GM12878 (cell line): ENCODE measurements at regions not wholly inside any gene's neighbourhood (a gene's known extent, or its start where the extent isn't known, plus 50 kb on each side); places are given as distances from the start of the nearest gene placed in this dataset.

ENCODE experiments used
- ATF2 ChIP-seq: IDR thresholded peaks from 2 replicates; pipeline ENCODE4 v1.6.1; 2012; ENCODE audit warnings: low read length, inconsistent platforms
- ATF7 ChIP-seq: fragments of 450-650 bp; IDR thresholded peaks from 2 replicates; pipeline ENCODE4 v1.6.1; 2016; ENCODE audit warnings: low read depth, mild to moderate bottlenecking
- BCL11A ChIP-seq: IDR thresholded peaks from 2 replicates; pipeline ENCODE4 v1.6.1; 2011; ENCODE audit warnings: low read depth, low read length
- CREM ChIP-seq: IDR thresholded peaks from 2 replicates; pipeline ENCODE4 v1.6.1; 2014; ENCODE audit warnings: antibody characterized with exemption, low read depth
- EGR1 ChIP-seq, 2 experiments: IDR thresholded peaks; 1 replicate in 1 of 2; 2 replicates in 1 of 2; pipeline ENCODE4 v1.6.1; 2011 to 2012; ENCODE audit warnings: low read depth in 2 of 2, low read length in 2 of 2, borderline replicate concordance in 1 of 2, mild to moderate bottlenecking in 1 of 2, moderate library complexity in 1 of 2
- FOXK2 ChIP-seq: fragments of 450-650 bp; IDR thresholded peaks from 2 replicates; pipeline ENCODE4 v1.6.1; 2017; ENCODE audit warnings: mild to moderate bottlenecking, moderate library complexity
- HDAC2 ChIP-seq: fragments of 200-600 bp; sonication (generic); IDR thresholded peaks from 2 replicates; pipeline ENCODE4 v1.6.1; 2017
- IKZF2 ChIP-seq, 2 experiments: fragments of 450-650 bp; IDR thresholded peaks; 2 replicates each; pipeline ENCODE4 v1.6.1; 2017; ENCODE audit warnings: mild to moderate bottlenecking in 2 of 2, moderate library complexity in 2 of 2
- KAT2A ChIP-seq: conservative IDR thresholded peaks from 2 replicates; pipeline ENCODE4 v1.6.1; 2011; ENCODE audit warnings: low read depth, low read length; ENCODE audit not compliant: control insufficient read depth
- LARP7 ChIP-seq: fragments of 450-650 bp; IDR thresholded peaks from 2 replicates; pipeline ENCODE4 v1.6.1; 2017; ENCODE audit warnings: mild to moderate bottlenecking
- NFIC ChIP-seq: IDR thresholded peaks from 2 replicates; pipeline ENCODE4 v1.6.1; 2012; ENCODE audit warnings: low read depth, mild to moderate bottlenecking, inconsistent platforms, low read length, moderate library complexity
- NFYA ChIP-seq: IDR thresholded peaks from 2 replicates; pipeline ENCODE4 v1.6.1; 2011; ENCODE audit warnings: low read depth, mild to moderate bottlenecking, low read length, improper control_type of control experiment, borderline replicate concordance
- PAX5 ChIP-seq: IDR thresholded peaks from 2 replicates; pipeline ENCODE4 v1.6.1; 2011; ENCODE audit warnings: low read depth, low read length, borderline replicate concordance
- PKNOX1 ChIP-seq: fragments of 450-650 bp; IDR thresholded peaks from 2 replicates; pipeline ENCODE4 v1.6.1; 2016; ENCODE audit warnings: mild to moderate bottlenecking
- POLR2A ChIP-seq: IDR thresholded peaks from 2 replicates; pipeline ENCODE4 v1.6.1; 2011; ENCODE audit warnings: low read depth, mild to moderate bottlenecking, low read length
- RBBP5 ChIP-seq: fragments of 200-600 bp; sonication (generic); conservative IDR thresholded peaks from 2 replicates; pipeline ENCODE4 v1.6.1; 2016
- SIX5 ChIP-seq: IDR thresholded peaks from 2 replicates; pipeline ENCODE4 v1.6.1; 2011; ENCODE audit warnings: mild to moderate bottlenecking, low read depth, low read length, moderate library complexity; ENCODE audit not compliant: severe bottlenecking
- SPI1 ChIP-seq: IDR thresholded peaks from 2 replicates; pipeline ENCODE4 v1.6.1; 2011; ENCODE audit warnings: low read depth, mild to moderate bottlenecking, low read length, moderate library complexity, borderline replicate concordance; ENCODE audit not compliant: insufficient read depth
- STAT3 ChIP-seq: IDR thresholded peaks from 2 replicates; pipeline ENCODE4 v1.6.1; 2011; ENCODE audit warnings: low read depth, low read length, improper control_type of control experiment
- WRNIP1 ChIP-seq: IDR thresholded peaks from 2 replicates; pipeline ENCODE4 v1.6.1; 2011; ENCODE audit warnings: low read depth, low read length, improper control_type of control experiment, borderline replicate concordance
- YY1 ChIP-seq: IDR thresholded peaks from 2 replicates; pipeline ENCODE4 v1.6.1; 2011; ENCODE audit warnings: low read depth, mild to moderate bottlenecking, low read length
- ZZZ3 ChIP-seq: IDR thresholded peaks from 2 replicates; pipeline ENCODE4 v1.6.1; 2011; ENCODE audit warnings: low read depth; ENCODE audit not compliant: control insufficient read depth, insufficient read length
- TF ChIP-seq, protein P1 (sequence below): fragments of 150-350 bp; IDR thresholded peaks from 2 replicates; pipeline ENCODE4 v1.6.1; 2014; ENCODE audit warnings: mild to moderate bottlenecking, low read depth, low read length
- TF ChIP-seq, protein P2 (sequence below): fragments of 150-350 bp; IDR thresholded peaks from 2 replicates; pipeline ENCODE4 v1.6.1; 2016; ENCODE audit warnings: low read depth, low read length
- TF ChIP-seq, protein P3 (sequence below): fragments of 450-650 bp; IDR thresholded peaks from 2 replicates; pipeline ENCODE4 v1.6.1; 2017; ENCODE audit warnings: borderline replicate concordance

- TF ChIP-seq SPI1 (peak; percentile 53; the same call in 1 of the 2 replicates), IKZF2 (IDR thresholded peaks at IDR 0.05) (peak; percentile 34 to 49; a peak in 3 of 4 replicates), NFIC (0 out of 2 replicates have a peak, but pooled peaks have one; percentile 19), PAX5 (no peak), RBBP5 (no peak), YY1 (no peak), STAT3 (no peak), CREM (no peak), POLR2A (no peak), WRNIP1 (no peak), KAT2A (no peak), ATF7 (no peak), LARP7 (no peak), BCL11A (no peak), HDAC2 (no peak), NFYA (no peak), EGR1 (IDR thresholded peaks at IDR 0.05; ENCODE audit: borderline replicate concordance in 1 of 2, low read depth in 2 of 2, low read length in 2 of 2) (no peak), PKNOX1 (0 out of 2 replicates have a peak, but pooled peaks have one; percentile 17), ZZZ3 (no peak), SIX5 (no peak), ATF2 (peak; percentile 5; the same call in 1 of the 2 replicates), FOXK2 (no peak)
- TF ChIP-seq, protein P1, sequence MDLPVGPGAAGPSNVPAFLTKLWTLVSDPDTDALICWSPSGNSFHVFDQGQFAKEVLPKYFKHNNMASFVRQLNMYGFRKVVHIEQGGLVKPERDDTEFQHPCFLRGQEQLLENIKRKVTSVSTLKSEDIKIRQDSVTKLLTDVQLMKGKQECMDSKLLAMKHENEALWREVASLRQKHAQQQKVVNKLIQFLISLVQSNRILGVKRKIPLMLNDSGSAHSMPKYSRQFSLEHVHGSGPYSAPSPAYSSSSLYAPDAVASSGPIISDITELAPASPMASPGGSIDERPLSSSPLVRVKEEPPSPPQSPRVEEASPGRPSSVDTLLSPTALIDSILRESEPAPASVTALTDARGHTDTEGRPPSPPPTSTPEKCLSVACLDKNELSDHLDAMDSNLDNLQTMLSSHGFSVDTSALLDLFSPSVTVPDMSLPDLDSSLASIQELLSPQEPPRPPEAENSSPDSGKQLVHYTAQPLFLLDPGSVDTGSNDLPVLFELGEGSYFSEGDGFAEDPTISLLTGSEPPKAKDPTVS = no peak
- TF ChIP-seq, protein P2, sequence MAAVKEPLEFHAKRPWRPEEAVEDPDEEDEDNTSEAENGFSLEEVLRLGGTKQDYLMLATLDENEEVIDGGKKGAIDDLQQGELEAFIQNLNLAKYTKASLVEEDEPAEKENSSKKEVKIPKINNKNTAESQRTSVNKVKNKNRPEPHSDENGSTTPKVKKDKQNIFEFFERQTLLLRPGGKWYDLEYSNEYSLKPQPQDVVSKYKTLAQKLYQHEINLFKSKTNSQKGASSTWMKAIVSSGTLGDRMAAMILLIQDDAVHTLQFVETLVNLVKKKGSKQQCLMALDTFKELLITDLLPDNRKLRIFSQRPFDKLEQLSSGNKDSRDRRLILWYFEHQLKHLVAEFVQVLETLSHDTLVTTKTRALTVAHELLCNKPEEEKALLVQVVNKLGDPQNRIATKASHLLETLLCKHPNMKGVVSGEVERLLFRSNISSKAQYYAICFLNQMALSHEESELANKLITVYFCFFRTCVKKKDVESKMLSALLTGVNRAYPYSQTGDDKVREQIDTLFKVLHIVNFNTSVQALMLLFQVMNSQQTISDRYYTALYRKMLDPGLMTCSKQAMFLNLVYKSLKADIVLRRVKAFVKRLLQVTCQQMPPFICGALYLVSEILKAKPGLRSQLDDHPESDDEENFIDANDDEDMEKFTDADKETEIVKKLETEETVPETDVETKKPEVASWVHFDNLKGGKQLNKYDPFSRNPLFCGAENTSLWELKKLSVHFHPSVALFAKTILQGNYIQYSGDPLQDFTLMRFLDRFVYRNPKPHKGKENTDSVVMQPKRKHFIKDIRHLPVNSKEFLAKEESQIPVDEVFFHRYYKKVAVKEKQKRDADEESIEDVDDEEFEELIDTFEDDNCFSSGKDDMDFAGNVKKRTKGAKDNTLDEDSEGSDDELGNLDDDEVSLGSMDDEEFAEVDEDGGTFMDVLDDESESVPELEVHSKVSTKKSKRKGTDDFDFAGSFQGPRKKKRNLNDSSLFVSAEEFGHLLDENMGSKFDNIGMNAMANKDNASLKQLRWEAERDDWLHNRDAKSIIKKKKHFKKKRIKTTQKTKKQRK = no peak
- TF ChIP-seq, protein P3, sequence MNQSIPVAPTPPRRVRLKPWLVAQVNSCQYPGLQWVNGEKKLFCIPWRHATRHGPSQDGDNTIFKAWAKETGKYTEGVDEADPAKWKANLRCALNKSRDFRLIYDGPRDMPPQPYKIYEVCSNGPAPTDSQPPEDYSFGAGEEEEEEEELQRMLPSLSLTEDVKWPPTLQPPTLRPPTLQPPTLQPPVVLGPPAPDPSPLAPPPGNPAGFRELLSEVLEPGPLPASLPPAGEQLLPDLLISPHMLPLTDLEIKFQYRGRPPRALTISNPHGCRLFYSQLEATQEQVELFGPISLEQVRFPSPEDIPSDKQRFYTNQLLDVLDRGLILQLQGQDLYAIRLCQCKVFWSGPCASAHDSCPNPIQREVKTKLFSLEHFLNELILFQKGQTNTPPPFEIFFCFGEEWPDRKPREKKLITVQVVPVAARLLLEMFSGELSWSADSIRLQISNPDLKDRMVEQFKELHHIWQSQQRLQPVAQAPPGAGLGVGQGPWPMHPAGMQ = no peak
These were observed 331.6 kb downstream of the DLEU7 start (continued) for GRCh38 chr13:50511877-50512341.
